Natural killer cell (primary cell): ENCODE measurements at regions not wholly inside any gene's neighbourhood (a gene's known extent, or its start where the extent isn't known, plus 50 kb on each side); places are given as distances from the start of the nearest gene placed in this dataset.
A peak's percentile ranks its signal among the peaks of the same experiment; 100 is the strongest.

Experiments used
- ATAC-seq, 3 donors: fragments of 150-1000 bp in 2 of 3; fragments of 200-7000 bp in 1 of 3; cut with Tn5 transposase; 1 replicate in 1 of 3; 2 replicates in 2 of 3; pipeline ENCODE4 v1.10.0; 2021; ENCODE audit warnings: mild to moderate bottlenecking in 2 of 3, moderate library complexity in 2 of 3
- DNase-seq, 2 donors: peaks; one replicate each; pipeline versions ENCODE4 v3.0.0 to v3.0.0-alpha.2; 2013 to 2021; ENCODE audit warnings: mixed read lengths in 1 of 2
- H3K27ac ChIP-seq: one replicate; pipeline ENCODE4 v1.5.1; 2013; ENCODE audit warnings: mild to moderate bottlenecking, low read length
- H3K27me3 ChIP-seq: one replicate; pipeline ENCODE4 v1.6.1; 2013; ENCODE audit warnings: low read length; ENCODE audit not compliant: control insufficient read depth, insufficient read depth
- H3K36me3 ChIP-seq: one replicate; pipeline ENCODE4 v1.6.1; 2013; ENCODE audit warnings: low read length; ENCODE audit not compliant: control insufficient read depth, insufficient read depth
- H3K4me1 ChIP-seq: one replicate; pipeline ENCODE4 v1.6.1; 2013; ENCODE audit warnings: low read length; ENCODE audit not compliant: control insufficient read depth, insufficient read depth
- H3K4me3 ChIP-seq: one replicate; pipeline ENCODE4 v1.5.1; 2013; ENCODE audit warnings: low read length
- H3K9me3 ChIP-seq: one replicate; pipeline ENCODE4 v1.6.1; 2013; ENCODE audit warnings: low read length; ENCODE audit not compliant: control insufficient read depth, insufficient read depth
- H3K27ac Mint-ChIP-seq, 2 donors: one replicate each; pipeline ENCODE4 v1.8.0; 2022; ENCODE audit warnings: mild to moderate bottlenecking in 2 of 2, mixed read lengths in 2 of 2, moderate library complexity in 1 of 2
- H3K27me3 Mint-ChIP-seq, 2 donors: one replicate each; pipeline ENCODE4 v1.8.0; 2022; ENCODE audit warnings: low read depth in 2 of 2, mixed read lengths in 2 of 2
- H3K36me3 Mint-ChIP-seq: one replicate; pipeline ENCODE4 v1.8.0; 2022; ENCODE audit warnings: mixed read lengths
- H3K4me1 Mint-ChIP-seq, 2 donors: one replicate each; pipeline ENCODE4 v1.8.0; 2022; ENCODE audit warnings: mixed read lengths in 2 of 2
- H3K4me3 Mint-ChIP-seq: one replicate; pipeline ENCODE4 v1.8.0; 2022; ENCODE audit warnings: mild to moderate bottlenecking, moderate library complexity, mixed read lengths
- H3K9me3 Mint-ChIP-seq, 2 donors: one replicate each; pipeline ENCODE4 v1.8.0; 2022; ENCODE audit warnings: mixed read lengths in 2 of 2
- CTCF ChIP-seq: fragments of 200-600 bp; IDR thresholded peaks from one replicate; pipeline ENCODE4 v1.8.0; 2022; ENCODE audit warnings: antibody characterized with exemption
- WGBS: methylation state at CpG from one replicate; pipeline ENCODE4 v1.1.7; 2013; ENCODE audit warnings: missing lambda C conversion rate; ENCODE audit not compliant: insufficient coverage; 5-methylcytosine and 5-hydroxymethylcytosine counted together
- intact Hi-C: fragments of 100-400 bp; cut with micrococcal nuclease; formaldehyde crosslinking; loops from one replicate; pipeline ENCODE4 v1.14.2; 2022

DNA sequence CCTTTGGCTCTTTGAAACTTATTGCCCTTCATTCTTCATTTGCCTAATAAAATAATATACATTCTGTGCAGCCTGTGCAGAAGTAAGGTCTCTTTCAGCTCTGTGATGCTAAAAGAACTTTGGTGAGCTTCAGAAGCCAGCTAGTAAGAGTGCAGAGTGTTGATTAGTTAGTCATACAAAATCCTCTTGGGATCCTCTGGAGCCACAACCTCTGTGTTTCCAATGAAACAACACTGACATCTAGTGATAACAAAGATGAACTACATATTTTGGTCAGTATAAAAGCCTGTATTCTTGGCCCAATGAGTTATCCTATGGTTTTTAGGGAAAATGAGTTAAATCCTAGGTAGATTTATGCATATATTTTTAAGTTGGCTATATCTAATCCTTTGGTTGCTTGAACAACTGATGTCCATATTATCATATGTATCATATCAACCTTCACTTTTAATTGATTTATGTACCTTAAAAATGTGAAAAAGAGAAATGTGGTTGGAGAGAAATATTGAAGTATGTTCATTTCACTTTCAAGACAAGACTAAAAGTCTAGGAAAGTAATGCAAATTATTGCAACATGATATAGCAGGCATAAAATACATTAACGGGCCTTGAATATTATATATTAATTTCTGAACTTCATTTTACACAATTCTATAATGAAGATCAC is 158.4 kb downstream of the KLHL28 start:
- Histone ChIP-seq H3K4me3 (no peak overlapping the region), H3K27ac (no peak overlapping the region), H3K4me1 (no peaks in the 10 kb centered on the region), H3K36me3 (no peaks in the 10 kb centered on the region), H3K27me3 (no peaks in the 10 kb centered on the region), H3K9me3 (no peaks in the 10 kb centered on the region)
- DNase-seq, result peak in 1 of 2 donors; percentile 37
- ATAC-seq, result peak in 1 of 3 donors; percentile 30
- Mint-ChIP-seq H3K27me3 (peaks cover 0 to 4% of the 10 kb centered on the region in 2 donors), H3K4me3 (no peak overlapping the region), H3K9me3 (peaks cover 0 to 2% of the 10 kb centered on the region in 2 donors), H3K36me3 (no peaks in the 10 kb centered on the region), H3K27ac (no peak overlapping the region), H3K4me1 (no peaks in the 10 kb centered on the region)
- TF ChIP-seq CTCF, result peak; percentile 27
- intact Hi-C loops, result no loop called here
- no CpG with 5 or more reads among the region's 1 CpG for WGBS

GRCh38 chr14:44798386-44799242 is 163.1 kb downstream of the KLHL28 start:
- ATAC-seq (no peak), DNase-seq (no peak)
- Histone ChIP-seq H3K4me3 (no peak overlapping the region), H3K27me3 (no peaks in the 10 kb centered on the region), H3K4me1 (no peaks in the 10 kb centered on the region), H3K36me3 (no peaks in the 10 kb centered on the region), H3K27ac (no peak overlapping the region), H3K9me3 (no peaks in the 10 kb centered on the region)
- Mint-ChIP-seq H3K4me1 (no peaks in the 10 kb centered on the region), H3K27ac (no peak overlapping the region), H3K9me3 (peaks cover 0 to 2% of the 10 kb centered on the region in 2 donors), H3K4me3 (no peak overlapping the region), H3K27me3 (no peaks in the 10 kb centered on the region), H3K36me3 (no peaks in the 10 kb centered on the region)
- 83% methylated on average over 47 of the region's 60 CpGs for whole genome bisulfite sequencing
- TF ChIP-seq CTCF, result no peak
- intact Hi-C loops, result no loop called here

DNA sequence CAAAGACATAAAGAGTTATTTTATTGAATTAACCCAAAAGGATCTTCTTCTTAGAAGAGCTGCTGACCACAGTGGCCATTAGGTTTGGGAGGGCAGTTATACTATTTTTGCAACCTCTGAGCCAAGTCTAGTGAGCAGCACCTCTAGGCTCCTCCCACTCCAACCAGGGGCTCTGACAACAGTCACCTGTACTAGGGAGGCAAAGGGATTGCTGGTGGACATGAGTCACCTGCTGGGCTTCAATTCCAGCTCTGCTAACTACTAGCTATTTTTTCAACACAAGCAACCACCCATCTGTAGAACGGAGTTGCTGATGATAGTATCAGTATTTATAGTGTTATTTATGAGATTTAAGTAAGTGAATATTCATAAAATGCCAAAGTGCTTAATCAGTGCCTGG is 166.0 kb downstream of the KLHL28 start:
- TF ChIP-seq CTCF, result no peak
- Mint-ChIP-seq H3K27ac (no peak overlapping the region), H3K4me3 (no peak overlapping the region), H3K27me3 (no peaks in the 10 kb centered on the region), H3K4me1 (no peaks in the 10 kb centered on the region), H3K9me3 (peaks cover 0 to 2% of the 10 kb centered on the region in 2 donors), H3K36me3 (no peaks in the 10 kb centered on the region)
- H3K4me3 ChIP-seq, result no peak overlapping the region
- no peaks in the 10 kb centered on the region for H3K27me3 ChIP-seq
- H3K36me3 ChIP-seq, result no peaks in the 10 kb centered on the region
- no peak for ATAC-seq
- DNase-seq, result no peak
- H3K27ac ChIP-seq, result no peak overlapping the region
- no peaks in the 10 kb centered on the region for H3K9me3 ChIP-seq
- no CpG with 5 or more reads among the region's 1 CpG for WGBS
- H3K4me1 ChIP-seq, result no peaks in the 10 kb centered on the region
- intact Hi-C loops, result no loop called here
